GM18861 (cell line): ENCODE measurements at regions not wholly inside any gene's neighbourhood (a gene's known extent, or its start where the extent isn't known, plus 50 kb on each side); places are given as distances from the start of the nearest gene placed in this dataset.
"Not testable (repeated sequence)": the region's sequence is repeated elsewhere in the genome, so short reads cannot be mapped to it uniquely, and the experiment has no call there.

Experiments
- ATAC-seq: cut with Tn5 transposase; IDR thresholded peaks from one replicate; pipeline ENCODE4 v1.9.1; 2021; ENCODE audit not compliant: unreplicated experiment

DNA sequence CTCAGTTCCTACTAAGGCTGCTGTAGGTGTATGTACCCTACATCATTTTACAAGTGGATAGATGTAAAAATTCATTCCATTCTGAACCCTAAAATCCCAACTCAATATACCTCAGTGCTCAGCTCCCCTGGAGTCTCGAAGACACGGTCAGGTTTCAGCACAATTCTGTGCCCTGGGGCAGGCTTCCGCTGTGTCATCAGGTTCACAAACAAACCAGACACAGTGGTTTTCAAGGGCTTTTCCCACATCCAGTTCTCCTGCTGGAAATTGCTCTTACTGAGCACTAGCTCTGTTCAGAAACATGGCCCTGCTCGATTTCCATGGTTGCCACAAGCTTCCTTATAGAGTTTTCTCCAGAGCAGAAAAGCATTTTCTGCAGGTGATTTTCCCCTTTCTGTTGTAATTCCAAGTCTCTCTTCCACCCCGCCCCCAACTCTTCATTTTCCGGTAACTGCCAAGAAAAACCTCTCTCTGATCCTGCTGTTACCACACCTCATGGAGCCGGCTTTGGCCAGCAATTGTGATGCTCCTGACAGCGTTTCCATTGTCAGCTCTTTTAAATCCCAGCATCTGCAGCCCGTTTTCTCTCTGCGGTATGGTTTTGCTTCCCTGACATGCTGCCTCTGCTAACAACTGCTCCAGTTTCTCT is 483.0 kb upstream of the CCDC196 start:
- no peak for ATAC-seq

DNA sequence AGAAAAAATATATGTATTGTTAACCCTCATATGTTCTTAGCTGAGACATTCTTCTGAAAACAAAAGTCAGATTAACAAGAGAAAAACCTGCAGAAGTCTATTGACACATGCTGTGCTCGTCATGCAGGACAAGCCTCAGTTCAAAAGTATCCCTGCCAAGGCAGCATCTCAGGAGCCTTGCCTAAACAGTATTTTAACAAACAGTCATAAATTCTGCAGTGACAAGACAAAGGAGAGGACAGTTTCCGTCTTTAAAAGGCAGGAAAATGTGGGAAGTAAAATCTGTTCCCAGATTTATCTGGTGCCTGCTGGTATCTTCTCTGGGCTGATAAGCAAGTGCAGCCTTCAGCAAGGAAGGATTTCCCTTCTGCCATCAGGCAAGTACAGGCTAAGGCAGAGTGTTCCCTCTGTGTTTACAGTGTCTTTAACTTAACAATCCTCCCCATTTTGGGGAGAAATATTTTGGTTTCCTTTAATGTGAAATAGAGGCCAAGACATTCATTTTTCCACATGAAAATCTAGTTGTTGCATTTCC is 480.2 kb upstream of the CCDC196 start:
- no peak for ATAC-seq

DNA sequence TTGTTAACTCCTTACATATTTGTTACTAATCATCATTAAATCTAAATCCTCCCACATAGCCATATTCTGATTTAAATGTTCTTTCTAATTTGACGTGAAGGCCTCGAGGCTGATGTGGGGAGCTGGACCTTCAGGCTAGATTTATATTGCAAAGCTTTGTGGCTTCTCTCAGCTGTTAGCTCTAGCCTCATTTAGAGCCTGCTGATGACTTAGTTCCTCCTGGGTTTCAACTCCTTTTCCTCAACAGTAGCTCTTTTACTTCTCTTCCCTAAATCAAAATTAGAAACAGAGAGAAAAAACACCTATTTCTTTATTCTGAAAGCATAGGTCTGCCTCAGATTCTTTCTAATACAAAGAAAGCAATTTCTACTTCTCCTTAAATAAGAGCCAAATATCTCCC is 477.5 kb upstream of the CCDC196 start:
- ATAC-seq: no peak

DNA sequence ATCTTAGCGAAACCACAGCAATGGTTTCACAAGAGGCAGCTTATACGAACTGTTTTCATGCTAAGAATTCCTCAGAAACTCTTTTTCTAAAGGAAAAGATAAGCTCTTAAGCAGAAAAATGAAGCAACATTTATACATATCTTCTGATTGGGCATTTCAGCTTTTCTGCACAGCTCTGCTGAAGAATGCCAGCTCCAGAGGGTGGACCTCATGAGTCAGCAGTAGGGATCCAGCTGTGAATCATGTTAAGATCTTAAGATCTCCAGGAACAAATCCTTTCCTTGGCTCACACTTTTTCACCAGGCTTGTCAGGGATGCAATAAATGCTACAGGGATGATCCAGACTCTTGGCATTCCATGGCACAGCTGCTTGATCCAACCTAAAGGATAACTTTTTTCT is 477.1 kb upstream of the CCDC196 start:
- ATAC-seq: no peak

DNA sequence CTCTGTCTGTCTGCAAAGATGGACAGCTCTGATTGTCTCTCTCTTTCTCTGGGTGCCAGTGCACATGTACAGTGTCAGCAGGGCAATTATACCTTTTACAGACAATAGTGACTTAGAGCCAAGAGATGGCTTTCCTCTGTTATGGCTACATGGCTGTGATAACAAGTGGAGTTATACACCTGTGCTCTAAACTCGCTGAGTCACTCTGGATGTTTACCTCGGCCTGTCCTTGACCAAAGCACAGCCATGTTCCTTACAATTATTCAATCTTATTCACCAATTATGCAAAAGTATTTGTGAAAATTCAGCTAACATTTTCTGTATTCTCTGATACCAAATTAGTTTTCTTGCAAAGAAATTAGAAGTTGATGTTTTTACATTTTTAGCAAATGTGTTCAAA is 475.5 kb upstream of the CCDC196 start:
- no peak for ATAC-seq

DNA sequence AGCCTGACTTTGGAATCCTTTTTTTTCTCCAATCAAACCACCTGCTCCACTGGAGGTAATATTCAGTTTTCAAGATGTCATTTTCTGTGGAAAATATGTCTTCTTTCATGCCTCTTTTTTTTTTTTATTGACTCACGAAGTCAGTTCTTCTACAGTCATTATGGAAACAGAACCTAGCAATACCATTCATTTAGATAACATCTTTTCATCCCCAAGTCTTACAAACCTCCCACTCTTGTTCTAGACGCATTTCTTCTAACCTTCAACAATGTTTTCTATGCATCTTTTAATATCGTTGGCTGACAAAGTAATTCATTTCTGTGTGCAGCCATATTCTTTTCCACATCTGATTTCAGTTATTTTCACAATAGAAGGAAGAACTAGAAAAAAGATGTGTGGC is 474.3 kb upstream of the CCDC196 start:
- no peak for ATAC-seq

DNA sequence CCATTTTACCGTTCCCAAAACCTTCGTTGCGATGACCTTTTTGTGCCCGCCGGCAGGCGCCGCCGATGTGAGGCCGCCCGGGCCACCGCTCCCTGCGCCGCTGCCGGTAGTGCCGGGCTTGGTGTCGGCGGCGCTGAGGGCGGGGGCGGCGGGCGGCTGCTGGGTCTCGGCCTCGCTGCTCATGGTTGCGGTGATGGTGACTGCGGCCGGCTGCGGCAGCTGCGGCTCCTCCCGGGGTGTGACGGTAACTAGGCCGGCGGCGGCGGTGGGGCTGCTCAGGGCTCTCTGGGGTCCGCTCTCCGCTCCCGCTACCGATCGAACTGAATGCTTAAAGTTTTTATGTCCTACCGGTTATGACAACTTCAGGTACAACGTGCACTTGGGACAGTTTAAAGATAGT is 472.6 kb upstream of the CCDC196 start:
- not testable (repeated sequence) for ATAC-seq

DNA sequence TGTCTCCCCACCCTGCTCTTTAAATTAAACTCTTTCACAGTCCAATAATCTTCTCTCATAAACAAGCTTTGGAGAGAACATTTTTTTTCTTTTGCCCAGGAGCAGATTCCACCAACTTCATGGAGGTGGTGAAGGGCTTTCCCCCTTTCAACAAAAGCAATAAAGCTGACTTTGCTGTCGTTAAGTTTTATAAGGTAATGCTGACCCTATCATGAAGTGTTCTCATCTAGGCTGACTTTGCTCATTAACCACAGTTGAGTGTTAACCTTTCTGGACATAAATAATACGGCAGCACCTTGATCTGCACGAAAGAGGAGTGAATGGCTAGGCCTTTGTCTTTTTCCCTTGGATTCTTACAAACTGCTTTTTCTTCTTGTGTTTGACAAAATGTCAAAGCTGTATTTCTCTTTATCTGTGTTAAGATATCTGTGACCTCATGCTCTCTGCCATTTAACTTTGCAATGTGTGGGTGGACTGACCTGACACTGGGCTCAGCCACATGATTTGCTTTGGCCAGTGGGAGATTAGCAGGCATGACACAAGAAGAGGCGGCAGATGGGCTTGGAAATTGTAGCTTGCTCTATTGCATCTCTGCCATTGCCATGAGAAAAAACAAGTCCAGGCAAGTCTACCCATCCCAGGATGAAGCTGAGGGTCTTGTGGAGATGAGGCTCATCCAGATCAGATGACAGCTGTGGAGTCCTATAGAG is 470.9 kb upstream of the CCDC196 start:
- no peak for ATAC-seq

DNA sequence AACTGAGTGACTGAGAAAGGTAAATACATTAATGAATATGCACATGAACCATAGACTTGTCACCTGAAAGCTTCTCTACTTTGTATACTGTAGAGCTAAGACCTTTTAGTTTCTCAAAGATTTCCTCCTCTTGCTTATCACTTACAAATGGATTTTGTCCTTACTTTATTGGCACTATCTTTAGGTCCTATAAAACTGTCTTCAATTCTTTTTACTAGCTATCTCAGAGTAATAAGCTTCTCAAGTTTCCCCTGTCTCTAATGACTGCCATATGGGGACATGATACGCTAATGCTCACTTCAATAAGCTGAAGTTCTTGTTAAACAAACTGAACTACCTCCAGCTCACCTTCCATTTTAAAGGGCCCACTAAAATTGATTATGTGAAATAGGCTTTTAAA is 468.2 kb upstream of the CCDC196 start:
- ATAC-seq: no peak

DNA sequence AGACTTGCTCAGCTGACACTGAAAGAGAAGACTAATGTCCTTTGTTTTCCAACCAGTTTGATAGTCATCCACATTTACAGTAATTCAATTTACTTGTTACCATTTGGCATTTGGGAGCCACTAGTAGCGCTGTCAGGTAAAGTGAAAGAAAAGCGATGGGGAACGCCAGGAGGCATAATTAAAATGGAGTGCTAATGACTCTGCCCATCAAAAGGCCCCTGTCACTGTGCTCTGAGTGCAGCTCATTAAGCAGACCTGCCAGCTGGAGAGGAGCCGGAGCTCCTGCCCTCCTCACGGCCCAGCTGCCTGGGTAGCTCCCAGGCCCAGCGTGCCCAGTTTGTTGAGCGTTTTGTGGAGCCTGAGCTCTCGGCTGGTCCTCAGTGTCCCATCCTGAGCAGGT is 463.6 kb upstream of the CCDC196 start:
- no peak for ATAC-seq

DNA sequence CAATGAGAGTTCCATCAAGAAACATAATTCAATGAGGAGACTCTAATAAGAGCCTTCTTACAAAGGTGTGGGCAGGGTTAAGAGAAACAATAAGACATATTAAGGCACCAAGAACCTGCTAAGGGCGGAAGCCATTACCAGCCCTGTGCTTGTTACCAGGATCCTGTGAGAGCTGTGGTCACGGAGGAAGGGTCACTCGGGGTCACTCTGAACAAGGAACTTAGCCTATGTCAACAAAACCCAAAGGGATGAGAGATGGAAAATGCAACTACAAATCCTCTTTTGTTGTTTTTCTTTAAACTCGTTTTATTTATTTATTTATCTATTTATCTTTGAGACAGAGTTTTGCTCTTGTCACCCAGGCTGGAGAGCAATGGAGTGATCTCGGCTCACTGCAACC is 460.4 kb upstream of the CCDC196 start:
- no peak for ATAC-seq

DNA sequence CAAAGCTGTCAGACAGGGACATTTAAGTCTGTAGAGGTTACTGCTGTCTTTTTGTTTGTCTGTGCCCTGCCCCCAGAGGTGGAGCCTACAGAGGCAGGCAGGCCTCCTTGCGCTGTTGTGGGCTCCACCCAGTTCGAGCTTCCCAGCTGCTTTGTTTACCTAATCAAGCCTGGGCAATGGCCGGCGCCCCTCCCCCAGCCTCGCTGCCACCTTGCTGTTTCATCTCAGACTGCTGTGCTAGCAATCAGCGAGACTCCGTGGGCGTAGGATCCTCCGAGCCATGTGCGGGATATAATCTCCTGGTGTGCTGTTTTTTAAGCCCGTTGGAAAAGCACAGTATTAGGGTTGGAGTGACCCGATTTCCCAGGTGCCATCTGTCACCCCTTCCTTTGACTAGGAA is 454.2 kb upstream of the CCDC196 start:
- ATAC-seq: not testable (repeated sequence)

DNA sequence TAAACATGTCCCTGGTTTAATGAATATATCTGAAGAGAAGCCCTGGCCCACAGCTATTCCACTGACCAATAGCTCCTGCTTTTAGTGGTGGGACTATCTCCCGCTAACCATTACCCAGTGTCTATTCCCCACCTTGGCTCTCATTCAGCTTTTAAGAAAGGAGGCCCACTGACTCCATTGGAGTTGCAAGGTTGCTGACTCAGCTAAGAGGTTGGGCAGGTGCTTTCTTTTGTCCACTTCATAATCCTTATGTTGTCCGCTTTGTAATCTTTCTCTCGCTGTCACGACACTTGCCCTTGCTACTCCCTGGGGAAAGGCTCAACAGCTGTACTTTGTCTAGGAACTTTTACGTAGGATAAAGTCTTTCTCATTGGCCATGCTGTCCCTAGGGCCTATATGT is 453.4 kb upstream of the CCDC196 start:
- no peak for ATAC-seq

DNA sequence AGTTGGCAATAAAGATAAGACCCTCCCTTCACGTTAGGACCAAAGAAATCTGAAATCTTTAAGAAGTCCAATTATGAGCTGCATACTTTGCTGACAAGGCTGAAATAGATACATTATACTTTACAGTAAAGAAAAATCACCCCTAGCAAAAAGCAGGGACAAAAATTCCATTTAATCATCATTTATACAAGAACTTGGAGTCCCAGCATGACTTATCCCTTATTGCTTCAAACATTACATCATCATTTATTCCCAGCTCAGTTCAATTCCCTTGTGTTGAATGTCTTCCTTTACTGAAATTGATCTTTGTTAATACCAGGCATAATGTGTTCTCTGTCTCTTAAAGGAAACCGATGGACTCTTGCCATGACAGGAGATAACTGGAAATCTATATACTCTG is 449.6 kb upstream of the CCDC196 start:
- no peak for ATAC-seq

DNA sequence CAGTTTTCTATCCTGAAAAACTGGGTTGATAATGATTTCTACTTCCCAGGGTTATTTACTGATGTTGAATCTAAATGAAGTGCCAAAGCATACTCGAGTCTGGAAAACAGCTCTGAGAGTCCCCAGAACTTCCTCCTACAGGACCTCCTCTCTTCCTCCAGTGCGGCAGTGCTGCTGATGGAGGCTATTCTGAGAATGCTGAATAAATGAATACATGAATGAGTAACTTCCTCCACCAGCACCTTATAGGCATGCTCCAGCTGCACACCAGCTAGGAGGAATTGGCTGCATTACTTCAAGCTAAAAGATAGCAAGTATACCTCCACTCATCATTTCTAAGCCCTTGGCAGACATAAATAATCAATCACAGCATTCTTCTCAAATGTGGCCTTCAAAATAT is 448.8 kb upstream of the CCDC196 start:
- no peak for ATAC-seq

DNA sequence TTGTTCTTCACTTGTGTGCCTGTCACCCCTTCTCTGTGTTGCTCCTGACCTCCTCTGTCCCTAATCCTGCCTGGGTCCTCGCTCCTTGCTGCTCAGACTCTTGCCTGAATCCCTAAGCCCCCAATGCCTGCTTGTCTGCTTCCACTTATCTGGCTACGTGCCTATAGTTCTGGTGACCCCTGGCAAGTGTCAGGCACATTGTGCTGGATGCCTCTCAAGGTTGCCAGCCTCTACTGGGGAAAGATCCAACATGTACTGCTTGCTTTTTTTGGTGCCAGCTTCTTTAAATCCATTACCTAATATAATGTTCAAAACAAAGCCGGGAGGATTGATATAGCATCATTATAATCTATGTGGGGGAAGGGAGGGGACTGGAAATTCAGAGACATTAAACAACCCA is 448.0 kb upstream of the CCDC196 start:
- no peak for ATAC-seq

DNA sequence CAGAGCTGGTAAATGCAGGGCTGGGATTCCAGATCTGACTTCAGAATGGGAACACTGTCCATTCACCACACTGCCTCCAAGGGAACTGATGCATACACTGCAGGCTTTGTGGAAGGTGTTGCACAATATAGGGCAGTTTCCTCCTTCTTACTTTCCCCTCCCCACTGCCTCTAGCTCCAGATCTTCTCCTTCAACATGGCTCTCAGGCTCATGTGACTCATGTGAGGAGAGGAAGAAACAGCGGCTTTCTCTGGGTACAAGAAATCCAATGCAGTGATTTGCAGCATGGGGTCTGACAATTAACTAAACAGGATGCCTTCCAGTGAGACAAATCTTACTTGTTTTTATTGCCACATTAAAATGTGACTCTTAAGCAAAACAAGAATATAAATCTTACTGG is 447.6 kb upstream of the CCDC196 start:
- ATAC-seq: no peak

DNA sequence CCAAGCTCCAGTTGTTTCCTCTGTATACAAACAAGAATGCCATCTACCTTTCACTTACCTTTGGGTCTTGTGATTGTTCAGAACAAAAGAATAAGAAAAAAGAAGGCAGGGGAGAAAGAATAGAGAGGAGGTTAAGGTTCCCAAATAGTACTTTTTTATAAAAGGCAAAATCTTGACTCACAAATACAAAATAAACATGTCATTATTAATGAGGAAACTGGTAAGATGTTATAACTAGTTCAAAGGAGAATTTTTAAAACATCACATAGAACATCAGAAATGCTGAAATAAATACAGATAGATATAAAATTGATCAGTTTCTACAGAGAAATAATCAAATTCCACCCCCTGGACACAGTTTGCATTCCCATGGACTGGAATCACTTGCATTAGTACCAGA is 446.7 kb upstream of the CCDC196 start:
- ATAC-seq: no peak

DNA sequence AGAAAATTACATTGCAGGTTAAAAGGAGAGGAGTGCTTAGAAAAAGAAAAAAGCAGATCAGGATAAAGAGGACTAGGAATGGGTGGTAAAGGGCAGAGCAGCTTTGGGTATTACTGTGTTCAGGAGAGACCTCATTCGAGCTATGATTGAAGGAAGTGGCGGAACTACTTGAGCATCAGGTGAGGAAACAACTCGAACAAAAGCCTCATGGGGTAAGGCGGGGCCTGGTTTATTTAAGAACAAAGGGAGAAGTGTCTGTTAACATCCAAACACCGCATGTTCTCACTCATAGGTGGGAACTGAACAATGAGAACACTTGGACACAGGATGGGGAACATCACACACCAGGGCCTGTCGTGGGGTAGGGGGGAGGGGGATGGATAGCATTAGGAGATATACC is 444.6 kb upstream of the CCDC196 start:
- ATAC-seq: no peak

DNA sequence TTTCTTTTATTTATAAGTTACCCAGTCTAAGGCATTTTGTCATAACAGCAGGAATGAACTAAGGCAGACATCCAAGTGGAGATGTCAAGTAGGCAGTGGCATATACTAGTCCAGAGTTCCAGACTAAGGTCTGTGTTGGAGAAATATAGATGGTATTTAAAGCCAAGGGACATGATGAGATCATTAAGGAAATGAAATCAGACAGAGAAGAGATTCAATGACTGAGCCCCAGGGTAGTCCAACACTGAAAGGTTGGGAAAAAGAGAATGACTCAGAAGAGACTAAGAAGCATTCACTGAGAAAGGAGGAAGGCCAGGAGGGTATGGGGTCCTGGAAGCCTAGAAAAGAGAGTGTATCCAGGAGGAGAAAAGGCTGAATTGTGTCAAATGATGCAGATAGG is 442.2 kb upstream of the CCDC196 start:
- no peak for ATAC-seq

DNA sequence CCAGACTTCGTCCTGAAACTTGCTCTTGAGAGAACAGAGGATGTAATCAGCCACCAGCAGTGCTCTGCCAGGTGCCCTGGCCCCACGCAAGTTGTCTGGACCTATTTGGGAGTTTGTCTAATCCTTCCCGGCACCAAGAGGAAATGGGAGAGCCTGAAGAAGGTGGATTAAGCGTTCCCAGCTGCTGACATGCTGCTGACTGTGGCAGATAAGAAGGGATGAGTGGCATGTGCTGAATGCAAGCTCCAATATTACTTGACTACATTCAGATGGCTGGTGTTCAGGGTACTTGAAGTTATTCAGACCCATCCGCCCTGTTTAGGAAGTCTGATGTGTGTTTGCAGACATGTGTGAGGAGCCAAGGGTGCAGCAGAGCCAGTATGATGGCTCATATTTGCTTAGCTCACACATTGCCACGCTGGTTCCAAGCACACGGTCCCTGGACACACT is 440.6 kb upstream of the CCDC196 start:
- ATAC-seq: no peak

DNA sequence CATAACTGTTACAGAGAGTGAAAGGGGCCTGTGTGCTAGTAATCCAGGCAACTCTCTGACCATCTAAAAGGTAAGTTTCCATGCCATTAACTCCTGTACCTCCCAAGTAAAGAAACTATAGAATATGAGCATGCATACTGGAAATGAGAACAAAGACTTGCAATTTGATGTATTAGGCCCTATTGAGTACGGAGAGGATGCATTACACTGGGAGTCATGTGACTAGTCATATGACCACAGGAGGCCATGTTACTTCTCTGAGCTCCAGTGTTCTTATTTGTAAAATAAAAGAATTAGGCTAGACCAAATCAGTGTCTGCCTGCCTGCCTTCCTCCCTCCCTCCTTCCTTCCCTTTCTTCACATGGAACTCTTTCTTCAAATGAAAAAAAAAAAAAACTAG is 440.1 kb upstream of the CCDC196 start:
- ATAC-seq: no peak

DNA sequence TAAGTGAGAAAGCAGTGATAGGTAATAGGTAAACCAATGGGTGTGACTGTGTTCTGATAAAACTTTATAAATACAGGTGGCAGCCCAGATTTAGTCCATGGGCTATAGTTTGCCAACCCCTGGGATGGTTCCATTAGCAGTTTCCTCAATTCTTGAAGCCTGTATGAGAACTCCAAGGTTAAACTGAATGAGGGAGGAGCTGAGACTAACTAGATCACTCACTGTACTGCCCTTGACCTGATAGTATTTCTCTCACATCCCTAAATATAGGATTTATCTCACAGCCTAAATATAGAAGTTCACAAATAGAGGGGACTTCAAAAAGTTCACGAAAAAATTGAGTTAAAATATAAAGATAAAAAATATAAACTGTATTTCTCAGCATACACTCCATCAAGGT is 439.6 kb upstream of the CCDC196 start:
- no peak for ATAC-seq
